Stimulated activated CD4-positive, alpha-beta T cell treated with anti-CD3 and anti-CD28 coated beads, Interleukin-2, amount 100 ng/mL, for 48 hours (primary cell): ENCODE measurements at regions not wholly inside any gene's neighbourhood (a gene's known extent, or its start where the extent isn't known, plus 50 kb on each side); places are given as distances from the start of the nearest gene placed in this dataset.

Source experiments
- DNase-seq, 2 donors: peaks; one replicate each; pipeline ENCODE4 v3.0.0-alpha.2; 2020

GRCh38 chr14:65794674-65795279 lies 382.2 kb downstream of the FUT8 start:
- DNase-seq: no peak

DNA sequence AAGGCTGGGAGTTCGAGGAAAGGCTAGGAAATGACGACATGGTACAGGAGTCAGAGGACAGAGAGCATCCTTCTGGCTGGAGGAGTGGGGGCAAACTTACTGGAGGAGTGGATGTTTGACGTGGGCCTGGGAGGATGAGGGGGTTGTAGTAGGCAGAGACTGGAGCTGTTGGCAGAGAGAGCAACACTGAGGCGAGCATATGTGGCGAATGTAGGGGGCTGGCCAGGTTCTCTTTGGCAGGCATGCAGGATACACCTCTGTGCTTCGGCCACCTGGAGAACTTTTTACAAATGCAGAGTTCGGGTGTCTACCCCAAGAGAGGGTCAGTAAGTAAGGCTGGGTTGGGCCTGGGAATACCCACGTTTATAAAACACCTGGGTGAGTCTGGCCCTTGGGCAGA lies 385.7 kb downstream of the FUT8 start:
- no peak for DNase-seq

- DNase-seq: no peak
Observed at GRCh38 chr14:65800694-65801093, 388.2 kb downstream of the FUT8 start.

DNA sequence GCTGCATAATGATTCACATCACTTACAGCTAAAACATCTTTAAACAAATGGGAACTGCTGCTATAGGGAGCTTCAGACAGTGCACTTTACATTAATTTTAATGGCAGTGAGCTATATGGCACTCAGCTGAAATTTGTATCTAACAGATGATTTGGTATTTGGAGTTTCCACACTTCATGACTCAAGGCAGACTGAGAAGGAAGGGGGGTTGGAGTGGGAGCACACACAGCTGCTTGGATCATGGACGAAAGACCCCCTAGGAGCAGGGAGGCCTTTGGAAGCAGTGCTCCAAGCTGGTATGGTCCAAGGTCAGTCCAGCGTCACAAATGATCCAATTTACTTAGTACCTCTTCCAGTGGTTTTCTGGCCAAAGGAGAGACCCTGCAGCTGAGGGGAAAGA lies 389.7 kb downstream of the FUT8 start:
- DNase-seq: no peak

GRCh38 chr14:65803885-65804284 lies 391.4 kb downstream of the FUT8 start:
- DNase-seq: no peak

DNA sequence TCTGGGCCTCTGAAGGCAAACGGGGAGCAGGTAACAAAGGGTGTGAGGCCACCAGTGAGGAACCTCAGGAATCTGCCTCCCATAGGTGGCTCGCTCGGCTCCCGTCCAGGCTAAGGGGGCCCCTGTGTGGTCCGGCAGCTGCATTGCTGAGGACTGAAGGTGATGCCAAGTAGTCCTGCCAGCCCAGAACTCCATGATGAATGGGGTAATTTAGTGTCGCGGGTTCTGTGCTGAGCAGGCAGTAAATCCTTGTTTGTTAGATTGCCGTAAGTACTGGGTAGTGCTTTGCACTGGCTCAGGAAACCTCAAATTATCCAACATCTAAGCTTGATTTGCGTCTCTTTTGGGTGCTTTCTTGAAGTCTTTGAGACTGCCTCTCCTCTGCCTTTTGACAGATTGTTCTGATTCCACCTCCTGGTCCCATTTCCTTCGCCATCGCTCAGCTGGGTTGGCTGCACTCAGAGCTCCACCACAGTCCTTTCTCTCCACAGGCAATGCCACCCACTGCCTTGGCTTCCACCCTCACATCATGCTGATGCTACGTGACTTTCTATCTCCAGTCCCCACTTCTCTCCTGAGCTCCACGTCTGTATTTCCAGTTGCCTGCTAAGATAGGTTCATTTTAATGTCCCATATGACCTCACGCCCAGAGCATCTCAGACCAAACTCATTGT lies 392.0 kb downstream of the FUT8 start:
- DNase-seq: no peak

DNA sequence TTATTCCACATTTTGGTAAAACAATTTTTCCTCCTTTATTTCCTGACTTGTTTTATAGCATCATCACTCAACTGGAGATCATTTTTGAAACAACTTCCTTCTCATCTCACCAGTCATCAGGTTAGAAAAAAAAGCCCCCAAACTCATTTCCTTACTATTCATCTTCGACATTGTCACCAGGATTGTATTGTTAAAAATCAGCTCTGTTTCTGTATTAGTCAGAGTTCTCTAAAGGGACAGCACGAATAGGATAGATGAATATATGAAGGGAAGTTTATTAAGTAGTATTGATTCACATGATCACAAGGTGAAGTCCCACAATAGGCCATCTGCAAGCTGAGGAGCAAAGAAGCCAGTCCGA lies 392.6 kb downstream of the FUT8 start:
- DNase-seq: no peak

DNA sequence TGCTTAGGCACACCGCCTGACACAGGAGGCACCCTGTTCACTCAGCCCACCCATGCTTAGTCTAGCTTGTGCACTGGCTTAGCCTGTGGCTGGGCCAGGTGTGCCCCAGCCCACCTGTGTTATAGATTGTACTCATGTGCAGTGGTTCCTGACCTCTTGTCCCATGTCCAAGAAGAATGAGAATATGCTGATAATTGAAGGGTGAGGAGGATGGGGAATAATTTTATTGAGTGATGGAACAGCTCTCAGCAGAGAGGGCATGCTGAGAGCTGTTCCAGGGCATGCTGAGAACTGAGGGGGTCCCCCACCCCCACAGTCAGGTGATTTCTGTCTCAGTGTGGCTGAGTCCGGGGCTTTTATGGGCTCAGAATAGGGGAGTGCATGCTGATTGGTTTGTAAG lies 395.9 kb downstream of the FUT8 start:
- DNase-seq: no peak

GRCh38 chr14:65810322-65810721 lies 397.8 kb downstream of the FUT8 start:
- no peak for DNase-seq

DNA sequence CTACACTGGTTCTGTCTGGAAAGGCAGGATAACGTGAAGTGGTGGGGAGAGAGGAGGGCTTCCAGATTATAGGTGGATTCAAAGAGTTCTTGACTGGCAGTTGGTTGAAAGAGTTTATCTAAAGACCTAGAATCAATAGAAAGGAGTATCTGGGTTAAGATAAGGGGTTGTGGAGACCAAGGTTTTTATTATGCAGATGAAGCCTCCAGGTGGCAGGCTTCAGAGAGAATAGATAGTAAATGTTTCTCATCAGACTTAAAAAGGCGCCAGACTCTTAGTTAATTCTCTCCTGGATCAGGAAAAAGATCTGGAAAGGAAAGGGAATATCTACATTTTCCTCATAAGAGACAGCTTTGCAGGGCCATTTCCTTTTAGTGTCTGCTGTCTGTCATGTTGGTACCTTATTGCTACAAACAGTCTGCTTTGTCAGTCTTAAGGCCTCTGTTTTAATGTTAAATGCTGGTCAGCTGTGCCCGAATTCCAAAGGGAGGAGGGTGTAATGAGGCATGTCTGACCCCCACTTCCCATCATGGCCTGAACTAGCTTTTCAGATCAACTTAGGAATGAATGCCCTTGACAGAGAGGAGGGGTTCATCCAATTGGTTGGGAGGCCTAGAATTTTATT lies 401.3 kb downstream of the FUT8 start:
- DNase-seq: no peak

DNA sequence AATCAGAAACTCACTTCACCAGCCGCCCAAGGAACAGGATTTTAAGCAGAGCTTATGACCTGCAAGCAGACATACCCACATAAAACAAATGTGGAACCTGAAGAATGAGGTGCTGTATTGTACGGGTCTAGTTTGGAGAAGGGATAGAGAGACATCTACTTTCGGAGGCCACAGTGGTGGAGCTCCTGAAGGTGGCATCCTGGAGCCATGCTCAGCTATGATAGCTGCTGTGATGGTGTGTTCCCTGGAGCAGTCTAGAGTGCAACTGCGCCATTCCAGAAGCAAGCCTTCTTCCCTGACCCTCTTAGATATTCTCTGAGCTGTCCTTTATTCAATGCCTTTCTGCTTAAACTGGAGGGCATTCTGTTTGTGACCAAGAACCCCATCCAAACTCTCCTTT lies 402.6 kb downstream of the FUT8 start:
- DNase-seq: no peak

GRCh38 chr14:65817011-65817410 lies 404.5 kb downstream of the FUT8 start:
- DNase-seq: no peak

- DNase-seq: no peak
Observed at GRCh38 chr14:65819569-65819968, 407.0 kb downstream of the FUT8 start.

- DNase-seq: no peak
Observed at GRCh38 chr14:65821224-65821753, 408.8 kb downstream of the FUT8 start.

DNA sequence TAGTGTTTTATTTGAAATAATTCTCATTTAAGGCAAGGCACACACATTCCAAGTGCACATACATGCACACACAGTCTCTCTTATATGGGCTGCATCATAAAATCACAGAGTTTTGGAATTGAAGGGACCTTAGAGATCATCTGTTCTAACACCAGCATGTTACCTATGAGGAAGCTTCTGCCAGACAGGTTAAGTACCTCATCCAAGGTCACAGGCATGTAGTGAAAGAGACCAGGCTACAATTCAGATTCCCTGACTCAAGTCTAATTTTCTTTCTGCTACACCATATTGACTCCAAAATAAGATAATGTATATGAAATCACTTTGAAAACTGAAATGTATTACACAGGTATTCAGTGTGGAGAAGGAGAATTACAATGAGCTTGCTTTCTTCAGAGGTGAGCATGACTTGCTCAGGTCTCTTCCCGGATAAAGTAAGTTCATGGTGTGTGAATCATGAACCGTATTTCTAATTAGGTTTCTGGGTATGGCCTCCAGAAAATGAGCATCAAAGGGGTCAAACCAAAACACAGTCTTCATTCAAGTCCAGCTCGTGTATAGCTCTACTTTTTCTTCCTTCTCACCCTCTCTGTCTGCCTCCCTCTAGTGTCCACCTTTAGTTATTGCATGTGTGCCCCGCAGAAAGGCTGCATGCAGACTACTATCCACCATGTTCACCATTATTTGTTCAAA lies 411.9 kb downstream of the FUT8 start:
- peak; percentile 45 to 53 for DNase-seq

GRCh38 chr14:65824978-65825299 lies 412.4 kb downstream of the FUT8 start:
- no peak for DNase-seq

- no peak for DNase-seq
Observed at GRCh38 chr14:65826946-65827345, 414.4 kb downstream of the FUT8 start.

- no peak for DNase-seq
Observed at GRCh38 chr14:65827520-65827919, 415.0 kb downstream of the FUT8 start.

DNA sequence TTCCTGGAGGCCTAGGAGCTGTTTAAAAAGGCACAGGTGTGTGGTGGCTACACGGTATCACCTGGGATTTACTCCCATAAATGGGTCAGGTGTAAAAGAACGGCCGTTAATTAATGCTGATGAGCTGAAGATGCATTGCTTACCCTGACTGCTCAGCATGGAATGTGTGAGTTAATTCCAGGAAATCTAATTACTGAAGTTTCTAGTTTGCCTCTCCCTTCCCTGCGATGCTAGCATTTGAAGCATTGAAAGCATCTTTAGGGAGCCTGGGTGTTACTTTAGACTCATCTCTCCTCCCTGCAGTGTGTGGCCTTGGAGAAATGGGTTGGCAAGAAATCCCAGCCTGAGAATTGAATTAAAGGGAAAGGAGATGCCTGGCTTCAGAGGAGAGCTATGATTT lies 415.9 kb downstream of the FUT8 start:
- no peak for DNase-seq

- no peak for DNase-seq
Observed at GRCh38 chr14:65832431-65833266, 420.1 kb downstream of the FUT8 start.

DNA sequence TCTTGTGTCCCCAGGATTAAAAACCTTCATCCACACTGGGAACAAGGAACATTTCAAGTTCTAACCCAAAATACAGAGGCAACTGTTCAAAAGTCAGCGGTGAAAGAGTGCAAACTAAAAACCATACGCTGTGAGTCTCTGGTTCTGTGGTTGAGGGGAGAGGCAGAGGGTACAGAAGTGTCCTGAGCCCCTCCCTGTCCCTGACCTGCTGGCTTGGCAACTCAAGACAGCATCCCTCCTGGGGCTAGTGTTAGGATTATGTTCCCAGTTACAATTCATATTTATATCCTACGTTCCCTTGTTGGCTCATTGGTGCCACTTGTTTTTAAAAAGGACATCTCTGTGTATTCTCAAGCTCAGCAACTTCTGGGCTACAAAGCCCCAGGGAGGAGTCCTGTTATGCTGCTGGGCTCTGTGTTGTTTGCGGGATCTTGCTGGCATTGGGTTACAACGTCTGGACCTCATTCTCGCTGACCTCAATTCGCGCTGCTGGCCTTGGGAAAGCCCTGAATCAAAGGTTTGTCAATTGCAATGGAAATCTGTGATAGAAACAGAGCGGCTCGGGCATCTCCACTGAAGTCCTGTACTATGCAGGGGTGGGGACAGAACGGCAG lies 420.8 kb downstream of the FUT8 start:
- DNase-seq: no peak

DNA sequence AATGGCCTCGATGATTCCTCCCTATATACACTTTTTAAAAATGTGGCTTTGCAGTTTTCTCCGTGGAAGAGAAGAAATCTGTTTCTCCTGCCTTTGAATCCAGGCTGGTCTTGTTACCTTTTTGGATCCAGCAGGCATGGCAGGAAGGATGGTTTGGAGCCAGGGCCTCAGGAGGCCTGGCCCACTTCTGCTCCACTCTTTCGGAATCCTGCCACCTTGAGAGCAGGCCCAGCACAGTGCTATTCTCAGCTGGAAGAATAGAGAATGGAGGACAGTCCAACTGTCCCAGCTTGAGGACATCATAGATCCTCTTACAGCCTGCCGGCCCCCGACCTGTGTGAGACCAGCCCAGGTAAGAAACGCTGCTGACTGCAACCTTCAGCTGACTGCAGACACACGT lies 421.5 kb downstream of the FUT8 start:
- DNase-seq: no peak

DNA sequence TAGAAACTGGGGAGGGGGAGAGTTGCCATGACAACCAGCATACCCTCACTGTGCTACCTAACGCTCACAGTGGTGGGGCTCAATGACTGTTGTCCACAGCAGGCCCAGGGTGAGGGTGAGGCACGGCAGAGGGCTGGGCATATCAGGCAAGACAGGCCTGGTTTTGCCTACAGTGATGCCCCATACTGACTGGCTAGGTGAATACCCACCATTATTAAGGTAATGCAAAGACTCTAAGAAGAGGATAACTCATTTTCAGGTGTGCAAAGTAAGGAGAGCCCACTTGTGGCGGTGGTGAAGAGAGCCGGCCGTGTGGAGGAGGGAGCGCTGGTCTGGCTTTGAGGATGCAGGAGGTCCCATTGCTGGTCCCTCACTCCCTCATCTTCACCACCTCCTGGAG lies 422.3 kb downstream of the FUT8 start:
- no peak for DNase-seq
